ENCODE measurements at regions not wholly inside any gene's neighbourhood (a gene's known extent, or its start where the extent isn't known, plus 50 kb on each side); places are given as distances from the start of the nearest gene placed in this dataset.

DNA sequence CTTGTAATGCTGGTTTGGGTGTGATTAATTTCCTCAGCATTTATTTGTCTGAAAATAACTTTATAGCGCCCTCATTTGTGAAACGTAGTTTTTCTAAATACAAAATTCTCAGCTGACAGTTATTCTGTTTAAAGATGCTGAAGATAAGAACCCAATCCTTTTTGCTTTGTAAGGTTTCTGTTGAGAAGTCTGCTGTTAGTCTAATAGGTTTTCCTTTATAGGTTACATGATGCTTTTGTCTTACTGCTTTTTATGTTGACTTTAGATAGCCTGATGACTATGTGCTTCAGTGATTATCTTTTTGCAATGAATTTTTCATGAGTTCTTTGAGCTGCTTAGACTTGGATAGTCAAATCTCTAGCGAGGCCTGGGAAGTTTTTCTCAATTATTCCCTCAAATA is 168.6 kb upstream of the PDE3A start:
- TF ChIP-seq NFIC (IDR thresholded peaks at IDR 0.05) (no peak), EP300 (IDR thresholded peaks at IDR 0.05; ENCODE audit: borderline replicate concordance) (no peak), FOXM1 (IDR thresholded peaks at IDR 0.05; ENCODE audit: borderline replicate concordance, low read depth) (no peak), TCF12 (IDR thresholded peaks at IDR 0.05; ENCODE audit: low read depth) (no peak), TAF1 (IDR thresholded peaks at IDR 0.05; ENCODE audit: low read depth) (no peak), YY1 (IDR thresholded peaks at IDR 0.05; ENCODE audit: low read depth) (no peak), MAX (IDR thresholded peaks at IDR 0.05) (no peak), TEAD4 (IDR thresholded peaks at IDR 0.05) (no peak), CEBPB (IDR thresholded peaks at IDR 0.05) (no peak), CREB1 (IDR thresholded peaks at IDR 0.05; ENCODE audit: low read depth) (no peak), RAD21 (IDR thresholded peaks at IDR 0.05; ENCODE audit: low read depth) (no peak), EGR1 (IDR thresholded peaks at IDR 0.05) (no peak)
- TF ChIP-seq, protein P1, sequence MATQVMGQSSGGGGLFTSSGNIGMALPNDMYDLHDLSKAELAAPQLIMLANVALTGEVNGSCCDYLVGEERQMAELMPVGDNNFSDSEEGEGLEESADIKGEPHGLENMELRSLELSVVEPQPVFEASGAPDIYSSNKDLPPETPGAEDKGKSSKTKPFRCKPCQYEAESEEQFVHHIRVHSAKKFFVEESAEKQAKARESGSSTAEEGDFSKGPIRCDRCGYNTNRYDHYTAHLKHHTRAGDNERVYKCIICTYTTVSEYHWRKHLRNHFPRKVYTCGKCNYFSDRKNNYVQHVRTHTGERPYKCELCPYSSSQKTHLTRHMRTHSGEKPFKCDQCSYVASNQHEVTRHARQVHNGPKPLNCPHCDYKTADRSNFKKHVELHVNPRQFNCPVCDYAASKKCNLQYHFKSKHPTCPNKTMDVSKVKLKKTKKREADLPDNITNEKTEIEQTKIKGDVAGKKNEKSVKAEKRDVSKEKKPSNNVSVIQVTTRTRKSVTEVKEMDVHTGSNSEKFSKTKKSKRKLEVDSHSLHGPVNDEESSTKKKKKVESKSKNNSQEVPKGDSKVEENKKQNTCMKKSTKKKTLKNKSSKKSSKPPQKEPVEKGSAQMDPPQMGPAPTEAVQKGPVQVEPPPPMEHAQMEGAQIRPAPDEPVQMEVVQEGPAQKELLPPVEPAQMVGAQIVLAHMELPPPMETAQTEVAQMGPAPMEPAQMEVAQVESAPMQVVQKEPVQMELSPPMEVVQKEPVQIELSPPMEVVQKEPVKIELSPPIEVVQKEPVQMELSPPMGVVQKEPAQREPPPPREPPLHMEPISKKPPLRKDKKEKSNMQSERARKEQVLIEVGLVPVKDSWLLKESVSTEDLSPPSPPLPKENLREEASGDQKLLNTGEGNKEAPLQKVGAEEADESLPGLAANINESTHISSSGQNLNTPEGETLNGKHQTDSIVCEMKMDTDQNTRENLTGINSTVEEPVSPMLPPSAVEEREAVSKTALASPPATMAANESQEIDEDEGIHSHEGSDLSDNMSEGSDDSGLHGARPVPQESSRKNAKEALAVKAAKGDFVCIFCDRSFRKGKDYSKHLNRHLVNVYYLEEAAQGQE (IDR thresholded peaks at IDR 0.05; ENCODE audit: low read depth), result no peak
